HG03175 (cell line): ENCODE measurements at regions not wholly inside any gene's neighbourhood (a gene's known extent, or its start where the extent isn't known, plus 50 kb on each side); places are given as distances from the start of the nearest gene placed in this dataset.
"Not testable (repeated sequence)": the region's sequence is repeated elsewhere in the genome, so short reads cannot be mapped to it uniquely, and the experiment has no call there.

ENCODE experiments used
- ATAC-seq: cut with Tn5 transposase; IDR thresholded peaks from one replicate; pipeline ENCODE4 v1.9.1; 2021; ENCODE audit warnings: mild to moderate bottlenecking, moderate library complexity; ENCODE audit not compliant: unreplicated experiment

DNA sequence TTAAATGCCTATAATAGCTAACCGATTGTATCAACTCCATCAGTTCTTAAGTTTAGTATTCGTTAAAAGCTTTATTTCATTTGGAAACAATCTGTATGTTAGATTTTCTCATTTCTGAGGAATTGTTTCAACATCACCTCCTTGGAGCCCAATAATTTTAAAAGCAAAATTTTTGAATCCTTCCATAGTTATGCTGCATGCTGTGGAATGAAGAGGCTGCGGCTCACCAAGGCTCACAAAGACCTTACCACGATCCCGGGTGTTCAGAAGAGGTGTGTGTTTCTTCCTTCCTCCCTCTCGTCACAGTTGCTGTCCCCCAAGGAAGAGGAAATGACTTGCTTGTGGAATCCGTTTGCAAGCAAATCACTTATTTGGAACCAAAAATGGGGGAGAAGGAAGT is 143.8 kb downstream of the FGF1 start:
- no peak for ATAC-seq

DNA sequence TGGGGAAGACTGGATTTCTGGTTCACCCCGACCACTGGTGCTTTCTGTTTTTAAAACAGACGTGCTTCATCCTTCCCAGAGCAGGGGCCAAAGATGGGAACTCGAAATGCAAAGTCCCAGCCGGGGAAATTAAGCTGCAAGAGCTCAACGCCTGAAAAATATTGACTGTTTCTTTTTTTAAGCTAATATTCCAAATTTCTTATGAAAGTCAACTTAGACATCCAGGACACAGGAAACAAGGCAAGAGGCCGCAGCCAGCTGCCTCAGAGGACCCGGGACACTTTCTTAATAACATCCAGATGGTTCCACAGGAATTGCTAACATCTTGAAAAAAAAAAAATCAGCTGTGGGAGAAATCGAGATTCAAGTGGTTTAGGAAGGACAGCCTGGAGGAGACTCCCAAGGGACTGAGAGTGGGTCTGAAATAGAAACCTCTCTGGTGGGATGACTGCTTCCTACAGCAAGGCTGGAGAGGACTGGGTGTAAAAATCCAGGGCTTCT is 144.9 kb downstream of the FGF1 start:
- ATAC-seq = no peak

DNA sequence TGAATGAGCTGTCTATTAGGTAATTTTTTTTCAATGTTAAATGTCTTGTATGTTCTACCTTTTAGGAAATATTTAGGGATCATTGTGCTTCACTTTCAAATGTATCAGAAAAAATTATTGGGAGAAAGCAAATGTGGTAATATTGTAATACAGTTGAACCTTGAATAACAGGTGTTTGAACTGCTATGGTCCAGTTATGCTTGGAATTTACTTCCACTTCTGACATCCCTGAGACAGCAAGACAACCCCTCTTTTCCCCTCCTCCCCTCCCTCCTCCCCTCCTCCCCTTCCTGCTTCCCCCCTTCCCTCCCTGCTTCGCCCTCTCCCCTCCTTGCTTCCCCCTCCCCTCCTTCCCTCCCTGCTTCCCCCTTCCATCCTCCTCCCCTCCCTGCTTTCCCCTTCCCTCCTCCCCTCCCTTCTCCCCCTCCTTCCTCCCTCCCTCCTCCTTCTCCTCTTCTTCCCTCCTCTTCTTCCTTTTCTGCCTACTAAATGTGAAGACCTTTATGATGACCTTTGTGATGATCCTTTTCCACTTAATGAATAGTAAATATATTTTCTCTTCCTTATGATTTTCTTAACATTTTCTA is 146.6 kb downstream of the FGF1 start:
- no peak for ATAC-seq

DNA sequence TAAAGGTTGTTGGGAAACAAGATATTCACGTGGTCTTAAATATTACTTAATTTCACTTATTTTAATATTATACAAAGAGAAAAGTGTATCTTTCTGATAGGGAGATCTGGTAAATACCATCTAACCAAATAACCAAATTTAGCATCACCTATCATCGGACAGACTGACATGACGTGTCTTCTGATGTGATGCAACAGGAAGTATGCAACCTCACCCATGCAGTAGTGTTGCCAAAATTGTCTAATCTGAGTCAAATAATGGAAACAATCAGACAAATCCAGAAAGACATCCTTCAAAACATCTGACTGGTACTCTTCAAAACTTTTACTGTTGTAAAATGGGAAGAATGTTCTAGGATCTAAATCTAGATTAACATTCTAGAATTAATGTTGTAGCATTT is 148.0 kb downstream of the FGF1 start:
- no peak for ATAC-seq

DNA sequence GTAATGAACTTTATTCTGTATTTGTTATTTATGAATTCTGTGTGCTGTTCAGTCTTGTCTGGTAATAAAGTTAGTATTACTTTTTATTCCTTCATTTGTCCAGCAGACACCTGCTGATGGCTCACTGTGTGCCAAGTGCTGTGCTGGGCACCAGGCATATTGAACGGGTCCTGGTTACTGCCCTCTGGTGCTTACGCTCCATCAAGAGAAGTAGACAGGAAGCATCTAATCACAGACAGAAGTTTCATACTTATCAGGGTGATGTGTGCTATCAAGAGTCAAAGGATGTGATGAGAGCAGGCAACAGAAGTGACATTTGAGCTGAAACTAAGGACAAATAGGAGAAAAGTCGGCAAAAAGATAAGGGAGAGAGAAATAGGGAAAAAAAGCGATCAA is 153.1 kb downstream of the FGF1 start:
- ATAC-seq = no peak

DNA sequence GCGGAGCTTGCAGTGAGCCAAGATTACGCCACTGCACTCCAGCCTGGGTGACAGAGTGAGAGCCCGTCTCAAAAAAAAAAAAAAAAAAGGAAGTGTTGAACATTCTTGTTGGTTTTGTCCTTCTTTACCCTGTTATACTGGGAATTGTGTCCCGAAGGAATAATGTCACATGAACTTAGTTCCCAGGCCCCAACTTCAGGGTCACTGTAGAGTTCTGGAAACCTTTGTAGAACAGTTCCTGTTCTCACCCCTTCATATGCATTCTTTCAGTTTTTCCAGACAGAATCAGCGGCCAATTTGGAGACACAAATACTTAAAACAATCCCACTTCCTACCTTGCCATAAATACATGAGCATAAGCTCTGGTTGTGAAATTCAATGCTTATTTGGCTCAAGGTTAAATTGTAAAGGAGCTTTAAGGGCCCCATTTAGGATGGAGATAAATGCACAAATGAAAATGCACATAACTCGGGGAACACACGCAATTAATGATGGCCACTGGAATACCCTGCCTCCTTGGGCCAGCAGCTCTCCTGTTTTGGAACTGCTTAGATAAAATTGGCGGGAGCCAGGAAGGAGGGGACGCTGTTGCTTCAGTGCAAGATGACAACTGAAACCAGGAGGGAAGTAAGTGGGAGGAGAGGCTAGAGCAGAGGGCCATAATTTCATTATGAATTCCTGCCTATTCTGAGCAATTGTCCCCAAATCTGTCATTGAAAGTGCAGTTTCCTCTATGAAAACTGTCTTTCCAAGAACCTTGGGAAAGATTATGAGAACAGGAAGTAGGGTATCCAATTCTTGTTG is 153.7 kb downstream of the FGF1 start:
- no peak for ATAC-seq

DNA sequence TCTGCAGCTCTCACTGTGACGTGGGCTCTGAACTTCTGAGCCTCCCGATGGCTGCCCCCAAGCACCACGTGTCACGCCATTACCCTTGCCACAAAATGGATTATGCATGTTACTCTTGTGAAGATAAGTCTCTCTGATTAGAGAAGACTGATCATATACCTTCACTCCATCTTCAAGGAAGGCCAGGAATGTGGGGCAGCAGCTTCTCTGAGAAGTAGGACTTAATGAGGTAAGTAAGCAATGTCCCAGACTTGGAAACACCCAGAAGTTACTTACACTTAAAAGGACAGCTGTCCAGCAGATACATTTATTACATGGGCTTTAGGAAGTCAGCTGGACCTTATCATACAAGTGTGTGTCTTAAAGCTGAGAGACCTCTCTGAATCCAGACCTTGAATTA is 155.0 kb downstream of the FGF1 start:
- ATAC-seq = no peak

DNA sequence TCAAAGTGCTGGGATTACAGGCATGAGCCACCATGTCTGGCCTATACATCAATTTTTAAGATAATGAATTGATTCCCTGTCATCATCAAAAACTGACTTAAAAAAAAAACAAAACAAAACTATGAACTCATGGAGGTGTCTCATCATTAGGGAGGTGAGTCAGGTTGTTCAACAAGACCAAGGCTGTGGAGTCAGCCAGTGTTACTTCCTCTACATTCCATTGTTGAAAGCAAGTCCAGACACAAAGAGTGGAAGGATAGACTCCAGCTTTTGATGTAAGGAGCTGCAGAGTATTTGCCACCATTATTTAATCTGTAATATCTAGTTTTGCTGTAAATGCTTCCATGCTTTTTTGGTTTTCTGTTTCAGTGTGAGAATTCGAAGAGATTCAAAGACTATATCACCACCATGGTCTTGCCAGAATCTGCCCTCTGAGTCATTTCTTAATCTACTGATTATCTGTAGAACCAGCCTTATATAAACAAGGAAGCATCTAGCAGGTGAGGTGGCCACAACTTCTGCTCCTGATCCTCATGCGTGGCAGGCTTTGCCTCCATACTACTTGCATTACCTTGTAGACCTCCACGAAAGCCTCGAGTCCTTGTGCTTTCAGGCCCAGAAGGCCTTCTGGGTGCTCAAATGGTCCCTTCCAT is 156.1 kb downstream of the FGF1 start:
- no peak for ATAC-seq

DNA sequence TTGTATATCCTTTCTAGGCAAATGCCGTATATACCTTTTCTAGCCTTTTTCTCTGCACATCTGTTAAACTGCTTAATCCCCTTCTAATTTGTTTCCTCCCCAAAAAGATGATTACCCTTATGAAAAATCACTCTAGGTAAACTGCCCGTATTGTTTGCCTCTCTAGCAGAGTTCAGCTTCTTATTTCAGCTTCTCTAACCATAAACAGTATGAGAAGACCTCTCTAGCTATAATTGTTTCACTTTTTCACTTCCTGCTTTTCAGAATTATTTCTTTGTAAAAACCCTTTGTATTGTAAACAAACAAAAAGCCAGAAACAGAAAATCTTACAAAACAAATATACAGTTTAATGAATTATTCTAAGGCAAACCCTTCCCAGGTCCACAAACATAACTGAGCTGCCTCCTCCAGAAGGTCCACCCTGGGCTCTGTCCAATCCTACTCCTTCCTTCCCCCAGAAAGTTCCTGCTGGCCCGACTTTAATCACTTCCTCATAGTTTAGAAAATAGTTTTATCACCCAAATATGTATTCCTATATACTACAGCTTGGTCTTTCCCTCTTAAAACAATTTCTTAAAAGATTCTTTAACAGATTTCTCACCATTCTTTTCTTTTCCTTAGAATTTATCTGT is 158.1 kb downstream of the FGF1 start:
- no peak for ATAC-seq

DNA sequence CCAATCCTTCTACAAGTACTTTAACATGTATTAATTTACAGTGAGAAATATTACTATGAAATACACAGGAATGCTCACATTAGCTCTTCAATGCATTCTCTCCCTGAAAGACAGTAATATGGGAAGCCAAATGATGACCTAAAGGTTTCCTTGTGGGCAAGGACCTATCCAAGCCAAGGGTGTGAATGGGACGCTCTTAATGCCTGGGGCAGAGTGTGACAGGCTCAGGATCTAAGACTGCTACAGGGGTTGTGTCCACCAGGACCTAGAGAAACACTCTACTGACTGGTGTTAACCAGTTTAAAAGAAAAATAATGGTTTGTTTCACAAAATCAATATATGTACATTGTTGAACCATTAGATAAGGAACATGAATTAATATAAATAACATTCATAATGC is 158.7 kb downstream of the FGF1 start:
- no peak for ATAC-seq

DNA sequence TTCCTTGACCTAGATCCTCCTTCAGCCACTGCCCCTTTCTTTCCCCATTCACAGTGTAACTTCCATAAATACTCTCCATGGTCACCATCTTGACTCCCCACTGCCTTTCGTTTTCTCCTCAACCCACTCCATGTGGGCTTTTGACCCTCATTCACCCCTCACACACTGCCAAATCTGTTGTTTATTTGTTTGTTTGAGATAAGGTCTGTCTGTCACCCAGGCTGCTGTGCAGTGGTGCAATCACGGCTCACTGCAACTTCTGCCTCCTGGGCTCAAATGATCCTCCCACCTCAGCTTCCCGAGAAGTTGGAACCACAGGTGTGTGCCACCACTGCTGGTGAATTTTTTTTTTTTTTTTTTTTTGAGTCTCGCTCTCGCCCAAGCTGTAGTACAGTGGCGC is 162.9 kb downstream of the FGF1 start:
- no peak for ATAC-seq

DNA sequence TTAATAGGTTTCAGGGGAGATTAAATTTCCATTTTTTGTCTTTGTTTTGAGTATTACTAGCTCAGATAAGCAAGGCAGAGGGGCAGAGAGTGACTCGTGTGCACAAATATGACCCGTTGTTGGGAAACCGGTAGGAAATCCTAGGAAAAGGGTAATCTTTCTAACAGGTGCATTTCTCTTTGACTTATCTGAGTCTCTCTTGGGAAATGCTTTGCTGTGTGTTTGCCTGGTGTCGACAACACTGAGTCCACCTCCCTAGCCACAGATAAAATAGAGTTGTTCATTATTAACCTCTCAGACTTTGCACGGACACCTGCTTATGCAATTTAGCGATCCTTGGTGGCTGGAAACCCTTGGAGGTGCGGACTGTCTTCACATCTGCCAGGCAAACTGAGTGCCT is 164.2 kb downstream of the FGF1 start:
- no peak for ATAC-seq

DNA sequence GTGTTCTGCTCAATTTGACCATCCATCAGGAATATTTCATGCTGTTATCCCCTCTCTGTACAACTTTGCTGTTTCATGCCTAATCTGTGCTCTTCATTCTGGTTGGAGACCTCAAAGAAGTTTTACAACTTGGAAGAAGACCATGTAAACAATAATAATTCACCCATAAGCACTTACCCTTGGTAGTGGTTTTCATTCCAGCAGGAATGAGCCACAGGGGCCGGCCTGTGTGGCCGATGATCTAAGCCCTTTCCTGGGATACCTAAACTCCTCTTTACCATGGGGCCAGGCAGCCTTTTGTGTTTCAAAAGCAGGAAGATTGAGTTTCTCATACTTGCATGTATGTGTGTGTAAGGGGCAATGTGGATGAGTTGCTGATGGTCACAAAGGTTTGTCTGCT is 165.0 kb downstream of the FGF1 start:
- ATAC-seq = no peak

DNA sequence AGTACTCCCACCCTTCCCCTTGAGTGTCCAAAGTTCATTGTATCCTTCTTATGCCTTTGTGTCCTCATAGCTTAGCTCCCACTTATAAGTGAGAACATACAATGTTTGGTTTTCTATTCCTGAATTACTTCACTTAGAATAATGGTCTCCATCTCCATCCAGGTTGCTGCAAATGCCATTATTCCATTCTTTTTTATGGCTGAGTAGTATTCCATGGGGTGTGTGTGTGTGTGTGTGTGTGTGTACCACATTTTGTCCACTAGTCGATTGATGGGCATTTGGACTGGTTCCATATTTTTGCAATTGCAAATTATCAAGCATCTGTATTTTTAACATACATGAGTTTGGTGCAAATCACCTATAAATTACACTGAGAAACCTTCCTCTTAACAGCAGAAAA is 166.0 kb downstream of the FGF1 start:
- ATAC-seq = not testable (repeated sequence)

DNA sequence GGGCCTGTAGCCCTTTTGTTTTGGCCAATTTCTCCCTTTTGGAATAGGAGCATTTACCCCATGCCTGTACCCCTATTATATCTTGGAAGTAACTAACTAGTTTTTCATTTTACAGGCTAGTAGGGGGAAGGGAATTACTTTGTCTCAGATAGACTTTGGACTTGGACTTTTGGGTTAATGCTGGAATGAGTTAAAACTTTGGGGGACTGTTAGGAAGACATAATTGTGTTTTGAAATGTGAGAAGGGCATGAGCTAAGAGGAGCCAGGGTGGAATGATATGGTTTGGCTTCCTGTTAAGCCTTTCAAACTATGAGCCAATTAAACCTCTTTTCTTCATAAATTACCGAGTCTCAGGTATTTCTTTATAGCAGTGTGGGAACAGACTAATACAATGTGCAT is 168.1 kb downstream of the FGF1 start:
- no peak for ATAC-seq

DNA sequence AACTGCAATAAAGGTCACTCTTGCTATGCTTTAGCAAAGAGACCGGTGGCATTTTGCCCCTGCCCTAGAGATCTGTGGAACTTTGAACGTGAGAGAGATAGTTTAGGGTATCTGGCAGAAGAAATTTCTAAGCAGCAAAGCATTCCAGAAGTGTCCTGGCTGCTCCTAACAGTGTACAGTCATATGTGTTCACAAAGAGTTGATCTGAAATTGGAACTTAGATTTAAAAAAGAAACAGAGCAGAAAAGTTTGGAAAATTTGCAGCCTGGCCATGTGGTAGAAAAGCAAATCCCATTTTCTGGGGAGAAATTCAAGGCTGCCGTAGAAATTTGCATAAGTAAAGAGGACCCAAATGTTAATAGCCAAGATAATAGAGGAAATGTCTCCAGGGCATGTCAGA is 169.2 kb downstream of the FGF1 start:
- no peak for ATAC-seq

DNA sequence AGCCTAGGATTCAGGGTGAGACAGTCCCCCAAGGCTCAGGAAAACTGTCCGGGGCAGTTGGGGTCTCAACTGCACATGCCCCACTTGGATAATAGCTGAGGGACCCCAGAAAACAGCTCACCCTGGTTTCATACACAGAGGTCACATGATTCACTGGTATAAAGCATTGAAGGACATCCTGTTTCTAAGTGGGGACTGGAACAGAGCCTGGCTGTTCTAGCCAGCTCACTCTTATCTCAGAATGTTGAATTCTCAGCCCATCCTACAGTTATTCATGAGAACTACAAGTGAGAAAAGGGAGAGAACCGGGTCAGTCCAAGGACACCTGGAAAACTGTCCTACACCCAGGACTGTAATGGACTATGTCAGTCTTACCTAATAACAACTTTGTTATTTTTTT is 170.9 kb downstream of the FGF1 start:
- no peak for ATAC-seq

DNA sequence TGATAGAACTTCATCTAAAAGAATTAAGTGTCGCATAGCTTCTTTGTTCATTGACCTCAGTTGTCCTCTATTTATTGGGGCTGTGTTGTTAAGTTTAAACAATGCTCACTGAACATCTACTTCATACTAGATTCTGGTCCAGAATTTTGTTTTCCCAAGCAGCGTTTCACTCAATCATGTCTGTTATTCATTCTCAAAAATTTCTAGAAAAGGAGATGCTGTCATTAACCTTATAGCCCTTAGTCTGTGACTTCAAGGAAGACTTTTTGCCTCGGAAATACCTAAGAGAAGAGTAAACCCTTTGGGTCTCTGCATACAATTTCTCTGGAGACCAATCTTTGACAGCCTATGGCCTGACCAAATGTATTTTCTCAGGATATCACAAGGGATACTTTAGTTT is 171.7 kb downstream of the FGF1 start:
- no peak for ATAC-seq

DNA sequence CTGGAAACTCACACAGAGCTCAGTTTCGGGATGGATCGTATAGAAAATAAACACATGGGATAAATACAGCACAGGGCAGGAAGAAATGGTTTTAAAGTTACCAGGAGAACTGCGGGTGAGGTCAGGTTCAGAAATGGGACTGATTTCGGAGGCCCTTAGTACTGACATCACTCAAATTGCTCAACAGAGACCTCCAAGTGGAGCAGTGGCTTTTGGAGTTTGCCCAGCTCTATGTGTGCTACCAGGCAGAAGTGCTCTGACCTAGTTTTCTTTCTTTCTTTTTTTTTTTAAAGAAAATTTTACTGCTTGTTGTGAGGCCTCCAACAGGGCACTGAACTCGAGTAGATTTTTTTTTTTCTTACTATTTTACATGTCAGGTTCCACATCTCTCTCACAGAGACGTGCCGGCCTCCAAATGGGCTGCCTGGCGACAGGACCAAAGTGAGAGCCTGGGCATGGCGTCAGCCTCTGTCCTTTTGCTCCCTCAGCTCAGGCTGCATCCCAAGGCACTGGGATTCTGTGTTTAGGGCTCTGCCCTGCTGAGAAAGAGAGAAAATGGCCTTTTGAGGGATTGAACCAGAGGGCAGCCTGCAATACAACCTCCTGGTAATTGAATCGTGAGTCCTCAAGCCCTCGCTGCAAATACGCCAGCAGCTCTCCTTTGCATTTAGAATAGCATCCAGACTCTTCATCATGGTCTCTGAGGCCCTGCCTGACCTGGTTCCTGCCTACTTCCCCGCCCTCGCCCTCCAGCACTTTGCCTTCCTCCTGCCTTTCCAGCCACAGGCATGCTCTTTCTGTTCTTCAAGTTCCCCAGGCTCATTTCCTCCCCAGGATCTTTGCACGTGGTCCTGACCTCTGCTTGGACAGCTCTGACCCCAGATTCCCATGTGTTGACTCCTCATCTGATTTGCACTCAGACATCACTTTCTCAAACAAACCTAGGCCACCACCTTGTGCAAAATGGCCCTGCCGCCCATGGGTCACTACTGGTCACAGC is 173.5 kb downstream of the FGF1 start:
- ATAC-seq = no peak

DNA sequence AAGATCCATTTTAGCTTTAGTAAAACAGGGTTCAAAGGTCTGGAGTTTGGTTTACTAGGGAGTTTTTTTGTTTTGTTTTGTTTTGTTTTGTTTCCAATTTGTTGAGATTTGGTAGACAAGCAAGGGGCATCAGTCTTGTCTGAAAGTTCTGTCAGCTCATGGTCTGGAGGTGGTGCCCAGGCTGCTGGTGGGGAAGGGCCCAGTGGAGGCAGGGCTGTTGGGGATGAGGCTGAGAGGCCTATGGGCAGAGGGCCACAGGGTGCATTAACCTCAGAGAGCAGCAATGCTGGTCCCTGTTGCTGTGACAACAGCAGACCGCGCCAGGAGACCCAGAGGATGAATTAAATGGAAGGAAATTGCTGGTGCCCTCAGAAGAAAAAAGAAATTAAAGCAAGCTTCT is 174.5 kb downstream of the FGF1 start:
- ATAC-seq = no peak

DNA sequence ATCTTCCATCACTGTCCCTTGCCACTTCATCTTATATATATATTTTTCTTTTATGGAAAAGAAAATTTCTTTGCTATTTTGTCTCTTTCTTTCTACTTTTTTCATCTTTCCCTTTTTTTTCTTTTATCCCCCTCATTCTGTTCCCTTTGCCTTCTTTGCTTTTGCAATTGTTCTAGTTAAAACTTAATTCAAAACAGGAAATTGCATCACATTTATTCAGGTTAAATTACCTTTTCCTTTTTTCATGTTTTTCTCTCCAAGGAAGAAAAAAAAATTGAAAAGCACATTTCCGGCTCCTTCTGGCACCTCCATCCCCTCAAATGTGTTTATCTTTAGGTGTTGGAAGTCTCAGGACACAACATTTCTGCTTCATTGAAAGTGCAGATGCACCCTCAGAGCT is 176.9 kb downstream of the FGF1 start:
- no peak for ATAC-seq
